Activated CD4-positive, alpha-beta memory T cell treated with anti-CD3 and anti-CD28 coated beads for 36 hours (primary cell): ENCODE measurements at regions not wholly inside any gene's neighbourhood (a gene's known extent, or its start where the extent isn't known, plus 50 kb on each side); places are given as distances from the start of the nearest gene placed in this dataset.
"Not testable (repeated sequence)": the region's sequence is repeated elsewhere in the genome, so short reads cannot be mapped to it uniquely, and the experiment has no call there.

Experiments used
- CTCF ChIA-PET: fragments of 350-600 bp; sonication (Branson Sonifier 250); formaldehyde crosslinking; loops from one replicate; lab custom pipeline; 2021; ENCODE audit warnings: antibody characterized with exemption, inconsistent platforms; lab: Charles Lee
- POLR2A ChIA-PET: fragments of 350-600 bp; sonication (Branson Sonifier 250); formaldehyde crosslinking; loops from one replicate; lab custom pipeline; 2021; ENCODE audit warnings: antibody characterized with exemption; lab: Charles Lee
- DNase-seq: peaks from one replicate; pipeline ENCODE4 v3.0.0-alpha.2; 2020
- H3K27ac Mint-ChIP-seq: one replicate; pipeline ENCODE4 v1.8.0; 2021; ENCODE audit warnings: mixed read lengths
- H3K27me3 Mint-ChIP-seq: one replicate; pipeline ENCODE4 v1.8.0; 2021; ENCODE audit warnings: mixed read lengths
- H3K36me3 Mint-ChIP-seq: one replicate; pipeline ENCODE4 v1.8.0; 2021; ENCODE audit warnings: mixed read lengths
- H3K4me1 Mint-ChIP-seq: one replicate; pipeline ENCODE4 v1.8.0; 2021; ENCODE audit warnings: low read depth, mixed read lengths
- H3K4me3 Mint-ChIP-seq: one replicate; pipeline ENCODE4 v1.8.0; 2021; ENCODE audit warnings: mild to moderate bottlenecking, mixed read lengths
- H3K9me3 Mint-ChIP-seq: one replicate; pipeline ENCODE4 v1.8.0; 2021; ENCODE audit warnings: mixed read lengths
- intact Hi-C: fragments of 100-400 bp; cut with micrococcal nuclease; formaldehyde crosslinking; loops from one replicate; pipeline ENCODE4 v1.15.1; 2023

DNA sequence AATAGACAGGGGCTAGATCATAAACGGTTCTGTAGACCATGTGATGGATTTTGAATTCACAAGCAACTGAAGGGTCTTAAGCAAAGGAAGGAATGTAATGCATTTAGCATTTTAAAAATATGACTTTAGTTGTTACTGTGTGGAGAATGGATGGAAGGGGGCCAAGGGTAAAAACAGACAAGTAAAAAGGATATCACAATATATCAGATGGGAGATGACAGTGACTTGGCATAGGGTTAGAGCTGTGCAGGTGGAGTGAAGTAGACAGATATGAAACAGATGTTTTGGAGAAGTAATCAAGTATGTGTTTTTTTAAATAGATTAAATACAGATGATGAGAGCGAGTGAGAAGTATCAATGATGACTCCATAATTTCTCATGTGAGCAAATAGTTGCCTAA lies 1116.0 kb upstream of the TENM3 start:
- ChIA-PET CTCF (no interaction called here), POLR2A (no interaction called here)
- Mint-ChIP-seq H3K27me3 (no peaks in the 10 kb centered on the region), H3K9me3 (peaks cover 32% of the 10 kb centered on the region), H3K4me1 (no peaks in the 10 kb centered on the region), H3K36me3 (no peaks in the 10 kb centered on the region), H3K4me3 (no peak overlapping the region), H3K27ac (no peak overlapping the region)
- intact Hi-C loops = no loop called here
- no peak for DNase-seq

DNA sequence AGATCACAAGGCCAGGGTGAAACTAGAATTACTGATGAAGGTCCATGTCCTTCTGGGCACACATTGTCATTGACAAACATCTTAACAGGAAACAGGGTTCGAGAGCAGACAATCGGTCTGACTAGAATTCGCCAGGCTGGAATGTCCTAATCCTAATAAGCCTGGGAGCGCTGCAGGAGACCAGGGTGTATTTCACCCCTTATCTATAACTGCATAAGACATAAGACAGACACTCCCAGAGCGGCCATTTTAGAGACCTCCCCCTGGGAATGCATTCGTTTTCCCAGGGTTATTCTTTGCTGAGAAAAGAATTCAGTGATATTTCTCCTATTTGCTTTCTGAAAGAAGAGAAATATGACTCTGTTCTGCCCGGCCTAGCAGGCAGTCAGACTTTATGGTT lies 1112.9 kb upstream of the TENM3 start:
- DNase-seq, H3K27ac Mint-ChIP-seq, intact Hi-C loops, H3K4me3 Mint-ChIP-seq, POLR2A ChIA-PET, CTCF ChIA-PET, H3K36me3 Mint-ChIP-seq, H3K27me3 Mint-ChIP-seq, H3K4me1 Mint-ChIP-seq: not testable (repeated sequence)
- peaks cover 32% of the 10 kb centered on the region for H3K9me3 Mint-ChIP-seq

DNA sequence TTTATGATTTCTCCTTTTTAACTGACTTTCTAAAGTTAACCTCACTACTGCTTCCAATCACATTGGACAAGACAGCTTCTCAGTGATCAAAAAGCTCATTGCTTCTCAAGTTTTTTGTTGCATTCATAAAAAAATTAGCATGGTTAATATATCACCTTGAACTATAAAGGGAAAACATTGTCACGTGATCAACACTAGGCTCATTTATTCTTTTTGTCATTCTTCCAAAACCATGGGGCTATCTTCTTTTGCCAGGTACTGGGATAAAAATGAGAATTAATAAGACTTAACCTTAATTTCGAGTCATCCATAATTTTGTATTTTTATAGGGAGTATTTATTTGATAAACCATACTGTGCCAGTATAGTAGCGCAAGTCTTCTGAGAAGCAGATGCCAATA lies 1105.9 kb upstream of the TENM3 start:
- intact Hi-C loops = no loop called here
- no peaks in the 10 kb centered on the region for H3K9me3 Mint-ChIP-seq
- ChIA-PET CTCF (no interaction called here), POLR2A (no interaction called here)
- H3K27ac Mint-ChIP-seq = no peak overlapping the region
- H3K36me3 Mint-ChIP-seq = no peaks in the 10 kb centered on the region
- H3K4me3 Mint-ChIP-seq = no peak overlapping the region
- no peaks in the 10 kb centered on the region for H3K27me3 Mint-ChIP-seq
- no peaks in the 10 kb centered on the region for H3K4me1 Mint-ChIP-seq
- DNase-seq = no peak

- POLR2A ChIA-PET = no interaction called here
- Mint-ChIP-seq H3K9me3 (no peaks in the 10 kb centered on the region), H3K36me3 (no peaks in the 10 kb centered on the region), H3K4me3 (no peak overlapping the region), H3K4me1 (no peaks in the 10 kb centered on the region), H3K27ac (no peak overlapping the region), H3K27me3 (no peaks in the 10 kb centered on the region)
- CTCF ChIA-PET = interaction anchor here (0.7 to 0.9 kb wide), 2 partner anchors 473 to 1587 kb away, joined by 3 read pairs; no protein-coding TSS in a partner anchor
- intact Hi-C loops = no loop called here
- DNase-seq = no peak
Measured at GRCh38 chr4:181138116-181138515, 1105.1 kb upstream of the TENM3 start.

DNA sequence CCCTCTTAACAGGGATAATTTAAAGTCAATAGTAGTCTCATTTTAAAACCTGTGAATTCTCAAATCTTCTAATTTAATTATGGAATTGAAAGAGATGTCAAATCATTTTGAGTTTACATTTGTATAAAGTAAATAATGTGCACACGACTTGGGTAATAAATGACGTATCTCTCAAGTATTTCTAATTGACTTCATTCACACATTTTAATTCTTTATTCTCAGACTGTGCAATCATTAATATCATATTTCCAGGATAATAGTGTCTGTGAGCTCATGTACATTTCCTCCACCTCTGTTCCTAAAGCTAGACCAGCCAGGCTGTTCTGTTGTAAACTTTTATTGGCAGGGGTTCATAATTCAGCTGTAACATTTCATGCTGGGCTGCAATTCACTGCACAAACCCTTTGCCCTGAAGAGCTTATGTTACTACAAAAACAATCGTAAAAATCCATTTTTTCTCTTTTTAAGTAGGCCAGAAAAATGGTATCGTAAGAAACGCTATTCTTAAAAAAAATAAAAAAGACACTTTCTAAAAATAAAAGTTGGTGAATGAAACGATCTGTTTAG lies 1103.1 kb upstream of the TENM3 start:
- no peaks in the 10 kb centered on the region for H3K27me3 Mint-ChIP-seq
- intact Hi-C loops = loop anchor here (10.0 kb wide), 1 partner anchor 1785 kb away; no protein-coding TSS in a partner anchor
- H3K27ac Mint-ChIP-seq = no peak overlapping the region
- ChIA-PET POLR2A (no interaction called here), CTCF (no interaction called here)
- H3K9me3 Mint-ChIP-seq = no peaks in the 10 kb centered on the region
- DNase-seq = no peak
- no peaks in the 10 kb centered on the region for H3K4me1 Mint-ChIP-seq
- no peaks in the 10 kb centered on the region for H3K36me3 Mint-ChIP-seq
- no peak overlapping the region for H3K4me3 Mint-ChIP-seq

DNA sequence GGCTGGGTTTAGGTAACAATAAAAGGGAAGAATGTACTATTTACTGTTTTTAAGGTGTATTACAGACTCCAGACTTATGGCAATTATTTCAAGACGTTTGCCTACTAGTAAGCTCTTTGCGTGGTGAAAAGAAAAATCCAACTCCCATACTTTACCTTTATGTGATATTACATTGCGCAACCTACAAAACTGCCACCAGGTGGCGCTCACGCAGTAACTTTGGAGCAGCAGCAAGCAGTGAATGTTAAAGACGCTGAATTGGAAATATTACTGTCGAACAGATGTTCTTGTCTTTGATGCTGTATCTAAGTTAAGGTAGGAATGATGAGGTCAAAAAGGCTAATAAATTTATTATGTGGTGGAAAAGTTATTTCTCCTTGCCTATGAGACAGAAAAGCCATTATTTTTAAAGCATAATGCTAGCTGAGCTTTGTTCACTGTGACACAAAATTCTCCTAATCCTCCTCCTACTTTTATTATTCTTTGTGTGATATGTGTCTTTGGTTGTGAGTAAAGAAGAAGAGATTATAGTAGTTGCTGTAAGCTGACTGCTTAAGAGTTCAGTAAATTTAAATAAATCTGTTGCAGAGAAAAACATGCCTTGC lies 1099.8 kb upstream of the TENM3 start:
- no peaks in the 10 kb centered on the region for H3K36me3 Mint-ChIP-seq
- intact Hi-C loops = loop anchor here (1.0 to 10.0 kb wide), 2 partner anchors 385 to 1781 kb away; no protein-coding TSS in a partner anchor
- no peaks in the 10 kb centered on the region for H3K4me1 Mint-ChIP-seq
- H3K27ac Mint-ChIP-seq = no peak overlapping the region
- H3K27me3 Mint-ChIP-seq = no peaks in the 10 kb centered on the region
- CTCF ChIA-PET = interaction anchor here (0.6 to 2.8 kb wide), 11 partner anchors 9 to 1779 kb away, joined by 3 to 15 read pairs (median 4); no protein-coding TSS in a partner anchor
- H3K9me3 Mint-ChIP-seq = no peaks in the 10 kb centered on the region
- no peak overlapping the region for H3K4me3 Mint-ChIP-seq
- POLR2A ChIA-PET = no interaction called here
- DNase-seq = peak; percentile 75

DNA sequence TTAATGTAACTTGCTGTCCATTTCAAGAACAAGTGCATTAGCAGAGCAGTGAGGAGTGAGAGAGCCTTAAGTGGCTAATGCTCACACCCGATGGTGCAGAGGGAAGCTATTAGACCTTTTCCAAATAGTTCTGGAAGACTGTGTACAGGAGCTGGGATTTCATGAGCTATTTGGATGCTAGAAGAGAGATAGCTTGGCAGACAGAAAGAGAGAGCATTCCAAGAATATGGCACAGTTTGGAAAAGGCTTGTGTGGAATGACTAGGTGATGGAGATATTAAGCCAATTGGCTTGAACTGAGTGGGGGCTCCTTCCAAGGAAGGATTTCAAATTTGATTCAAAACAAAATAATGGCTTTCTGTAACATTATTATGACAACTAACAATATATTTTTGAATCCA lies 1097.2 kb upstream of the TENM3 start:
- intact Hi-C loops = loop anchor here (10.0 kb wide), 1 partner anchor 1779 kb away; no protein-coding TSS in a partner anchor
- ChIA-PET POLR2A (no interaction called here), CTCF (interaction anchor here (1.4 kb wide), 1 partner anchor 383 kb away, joined by 5 read pairs; no protein-coding TSS in a partner anchor)
- H3K36me3 Mint-ChIP-seq = no peaks in the 10 kb centered on the region
- no peak for DNase-seq
- H3K4me3 Mint-ChIP-seq = no peak overlapping the region
- H3K9me3 Mint-ChIP-seq = no peaks in the 10 kb centered on the region
- no peaks in the 10 kb centered on the region for H3K27me3 Mint-ChIP-seq
- H3K4me1 Mint-ChIP-seq = no peaks in the 10 kb centered on the region
- no peak overlapping the region for H3K27ac Mint-ChIP-seq

GRCh38 chr4:181147416-181147951 lies 1095.7 kb upstream of the TENM3 start:
- no peak overlapping the region for H3K4me3 Mint-ChIP-seq
- H3K36me3 Mint-ChIP-seq = no peaks in the 10 kb centered on the region
- intact Hi-C loops = loop anchor here (10.0 kb wide), 1 partner anchor 1777 kb away; no protein-coding TSS in a partner anchor
- POLR2A ChIA-PET = no interaction called here
- CTCF ChIA-PET = no interaction called here
- H3K27me3 Mint-ChIP-seq = no peaks in the 10 kb centered on the region
- no peak overlapping the region for H3K27ac Mint-ChIP-seq
- no peaks in the 10 kb centered on the region for H3K9me3 Mint-ChIP-seq
- H3K4me1 Mint-ChIP-seq = no peaks in the 10 kb centered on the region
- no peak for DNase-seq

- no peak for DNase-seq
- H3K36me3 Mint-ChIP-seq = no peaks in the 10 kb centered on the region
- POLR2A ChIA-PET = no interaction called here
- intact Hi-C loops = loop anchor here (10.0 kb wide), 1 partner anchor 1776 kb away; no protein-coding TSS in a partner anchor
- H3K4me1 Mint-ChIP-seq = no peaks in the 10 kb centered on the region
- H3K27ac Mint-ChIP-seq = no peak overlapping the region
- no peaks in the 10 kb centered on the region for H3K27me3 Mint-ChIP-seq
- no peaks in the 10 kb centered on the region for H3K9me3 Mint-ChIP-seq
- CTCF ChIA-PET = no interaction called here
- H3K4me3 Mint-ChIP-seq = no peak overlapping the region
Measured at GRCh38 chr4:181148470-181148869, 1094.7 kb upstream of the TENM3 start.

DNA sequence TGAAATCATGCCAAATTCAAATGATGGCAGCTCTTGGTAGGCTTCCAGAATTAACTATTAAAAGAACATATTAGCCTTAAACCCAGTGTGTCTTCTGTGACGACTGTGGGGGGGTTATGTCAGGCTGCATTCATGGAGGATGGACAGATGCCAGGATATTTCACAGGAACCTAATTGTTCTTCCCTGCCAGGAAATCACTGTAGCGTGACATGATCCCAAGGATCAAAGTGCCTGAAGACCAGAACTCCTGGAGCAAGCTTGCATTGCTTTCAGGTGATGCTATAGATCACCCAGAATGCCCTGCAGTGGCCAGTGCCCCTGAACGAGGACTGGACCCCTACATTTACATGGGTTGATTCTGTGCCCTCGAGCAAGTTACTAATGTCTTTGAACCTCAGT lies 1093.0 kb upstream of the TENM3 start:
- intact Hi-C loops = no loop called here
- no peaks in the 10 kb centered on the region for H3K36me3 Mint-ChIP-seq
- CTCF ChIA-PET = no interaction called here
- POLR2A ChIA-PET = no interaction called here
- H3K4me1 Mint-ChIP-seq = no peaks in the 10 kb centered on the region
- H3K27me3 Mint-ChIP-seq = no peaks in the 10 kb centered on the region
- no peak overlapping the region for H3K27ac Mint-ChIP-seq
- H3K4me3 Mint-ChIP-seq = no peak overlapping the region
- no peaks in the 10 kb centered on the region for H3K9me3 Mint-ChIP-seq
- no peak for DNase-seq

GRCh38 chr4:181151856-181152255 lies 1091.3 kb upstream of the TENM3 start:
- ChIA-PET CTCF (no interaction called here), POLR2A (no interaction called here)
- Mint-ChIP-seq H3K36me3 (no peaks in the 10 kb centered on the region), H3K27ac (no peak overlapping the region), H3K4me1 (no peaks in the 10 kb centered on the region), H3K27me3 (no peaks in the 10 kb centered on the region), H3K4me3 (no peak overlapping the region), H3K9me3 (no peaks in the 10 kb centered on the region)
- intact Hi-C loops = no loop called here
- DNase-seq = no peak

DNA sequence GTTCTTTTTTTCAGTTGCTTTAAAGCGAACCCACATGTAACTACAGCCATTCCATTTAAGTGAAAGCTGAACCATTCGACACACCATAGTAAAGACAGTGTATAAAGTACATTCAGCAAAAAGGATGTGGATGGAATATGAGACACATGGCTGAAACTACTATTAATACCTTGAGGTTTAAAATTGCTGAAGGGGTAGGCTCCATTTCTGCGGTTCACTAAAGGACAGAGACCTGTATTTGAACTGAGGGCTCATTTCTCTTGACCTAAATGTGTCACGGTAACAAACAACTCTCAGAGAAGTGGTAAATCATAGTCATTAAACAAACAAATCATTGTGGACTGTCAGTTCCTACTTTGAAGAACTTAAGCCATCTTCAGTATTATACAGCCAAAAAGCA lies 1085.6 kb upstream of the TENM3 start:
- ChIA-PET CTCF (no interaction called here), POLR2A (no interaction called here)
- intact Hi-C loops = no loop called here
- Mint-ChIP-seq H3K27me3 (no peaks in the 10 kb centered on the region), H3K4me1 (no peaks in the 10 kb centered on the region), H3K4me3 (no peak overlapping the region), H3K27ac (no peak overlapping the region), H3K9me3 (no peaks in the 10 kb centered on the region), H3K36me3 (no peaks in the 10 kb centered on the region)
- no peak for DNase-seq
